Thyroid gland (tissue), 4 donors: ENCODE measurements at regions not wholly inside any gene's neighbourhood (a gene's known extent, or its start where the extent isn't known, plus 50 kb on each side); places are given as distances from the start of the nearest gene placed in this dataset.

Experiments
- DNase-seq, 2 donors: peaks; one replicate each; pipeline ENCODE4 v3.0.0-alpha.2; 2019
- H3K27ac ChIP-seq, 3 donors: fragments of 200-600 bp; sonication (generic); 1 replicate in 2 of 3; 2 replicates in 1 of 3; pipeline ENCODE4 v1.5.1; 2016 to 2019; ENCODE audit warnings: mild to moderate bottlenecking in 1 of 3, moderate library complexity in 1 of 3
- H3K27me3 ChIP-seq: fragments of 200-600 bp; sonication (generic); one replicate; pipeline ENCODE4 v1.5.1; 2019
- H3K36me3 ChIP-seq, 2 donors: fragments of 200-600 bp; sonication (generic); one replicate each; pipeline ENCODE4 v1.5.1; 2016 to 2019
- H3K4me1 ChIP-seq, 2 donors: fragments of 200-600 bp; sonication (generic); one replicate each; pipeline ENCODE4 v1.5.1; 2017 to 2019
- H3K4me3 ChIP-seq, 3 donors: fragments of 200-600 bp; sonication (generic); replicated peaks in 1 of 3; 1 replicate in 2 of 3; 2 replicates in 1 of 3; pipeline ENCODE4 v1.5.1; 2016; ENCODE audit warnings: mild to moderate bottlenecking in 1 of 3
- H3K9me3 ChIP-seq: fragments of 200-600 bp; sonication (generic); one replicate; pipeline ENCODE4 v1.5.1; 2017
- CTCF ChIP-seq, 6 experiments: fragments of 200-600 bp in 3 of 6; fragments of 450-650 bp in 3 of 6; sonication (generic) in 3 of 6; IDR thresholded peaks; one replicate each; pipeline ENCODE4 v1.5.1; 2016 to 2019; ENCODE audit warnings: antibody characterized with exemption in 6 of 6, mild to moderate bottlenecking in 2 of 6, inconsistent platforms in 1 of 6, moderate library complexity in 1 of 6
- POLR2A ChIP-seq, 2 donors: fragments of 450-650 bp; IDR thresholded peaks; one replicate each; pipeline ENCODE4 v1.6.1; 2017; ENCODE audit warnings: antibody characterized with exemption in 2 of 2, mild to moderate bottlenecking in 2 of 2, moderate library complexity in 1 of 2
- WGBS, 2 donors: methylation state at CpG; one replicate each; pipeline ENCODE4 v1.1.5; 2017; 5-methylcytosine and 5-hydroxymethylcytosine counted together
- intact Hi-C: fragments of 100-400 bp; cut with DNase I; formaldehyde crosslinking; loops from one replicate; pipeline ENCODE4 v1.15.1; 2023

- DNase-seq: no peak
- Histone ChIP-seq H3K4me3 (no peak overlapping the region), H3K36me3 (no peaks in the 10 kb centered on the region), H3K4me1 (no peaks in the 10 kb centered on the region), H3K9me3 (no peaks in the 10 kb centered on the region), H3K27me3 (no peaks in the 10 kb centered on the region), H3K27ac (no peak overlapping the region)
- intact Hi-C loops: no loop called here
- 84 to 89% methylated on average over 22 of the region's 22 CpGs for WGBS, 2 donors
- TF ChIP-seq POLR2A (IDR thresholded peaks at IDR 0.05) (no peak), CTCF (IDR thresholded peaks at IDR 0.05) (no peak)
Observed at GRCh38 chr6:170225852-170226417, 64.9 kb downstream of the DLL1 start.

DNA sequence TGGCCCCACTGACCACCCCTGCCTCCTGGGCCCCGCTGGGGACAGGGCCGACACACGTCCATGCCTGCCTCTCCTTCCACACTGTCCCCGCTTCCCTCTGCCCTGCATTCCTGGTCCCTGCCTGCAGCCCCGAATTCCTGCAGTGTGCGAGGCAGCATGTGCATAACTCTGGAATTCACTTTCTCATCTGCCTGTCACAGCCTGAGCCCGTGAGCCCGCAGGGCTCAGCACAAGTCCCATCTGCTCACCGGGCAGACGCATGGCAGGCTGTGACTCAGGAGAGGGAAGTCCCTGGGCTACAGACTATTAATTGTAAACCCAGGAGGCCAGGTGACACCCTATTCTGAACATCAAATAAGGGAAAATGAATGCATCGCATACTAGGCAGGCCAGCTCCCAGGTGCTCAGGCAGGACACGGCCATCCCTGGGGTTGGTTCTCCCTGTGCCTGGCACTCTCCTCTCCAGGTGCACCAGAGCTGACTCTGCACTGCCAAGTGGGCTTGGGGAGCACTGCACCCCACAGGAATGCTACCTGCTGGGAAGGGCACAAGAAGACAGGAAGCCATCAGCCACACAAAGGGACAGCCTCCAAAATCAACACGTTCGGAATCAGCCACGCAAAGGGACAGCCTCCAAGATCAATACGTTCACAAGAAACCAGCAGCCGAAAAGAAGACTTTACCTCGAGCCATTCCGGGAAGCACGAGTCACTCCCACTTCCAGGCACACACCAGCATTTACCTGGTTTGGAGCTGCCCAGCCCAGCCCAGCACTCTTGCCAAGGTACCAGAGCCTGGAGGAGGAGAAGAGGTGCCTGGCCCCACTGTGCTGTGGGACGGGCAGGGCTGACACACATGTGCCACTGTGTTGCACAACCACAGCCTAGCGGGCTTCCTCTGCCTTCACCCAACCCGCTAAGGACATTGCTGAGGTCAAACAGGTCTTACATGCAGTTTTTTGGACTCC is 65.9 kb downstream of the DLL1 start:
- intact Hi-C loops: no loop called here
- no peaks in the 10 kb centered on the region for H3K4me1 ChIP-seq
- DNase-seq: no peak
- H3K9me3 ChIP-seq: no peaks in the 10 kb centered on the region
- whole genome bisulfite sequencing, 2 donors: 72% methylated on average over 22 to 23 of the region's 23 CpGs
- H3K36me3 ChIP-seq: no peaks in the 10 kb centered on the region
- no peaks in the 10 kb centered on the region for H3K27me3 ChIP-seq
- no peak overlapping the region for H3K4me3 ChIP-seq
- no peak for TF ChIP-seq CTCF (IDR thresholded peaks at IDR 0.05)
- no peak for TF ChIP-seq POLR2A (IDR thresholded peaks at IDR 0.05)
- no peak overlapping the region for H3K27ac ChIP-seq

GRCh38 chr6:170223718-170224693 is 66.9 kb downstream of the DLL1 start:
- H3K9me3 ChIP-seq: no peaks in the 10 kb centered on the region
- no peak overlapping the region for H3K4me3 ChIP-seq
- intact Hi-C loops: no loop called here
- no peaks in the 10 kb centered on the region for H3K4me1 ChIP-seq
- no peaks in the 10 kb centered on the region for H3K27me3 ChIP-seq
- TF ChIP-seq POLR2A (IDR thresholded peaks at IDR 0.05) (no peak), CTCF (IDR thresholded peaks at IDR 0.05) (no peak)
- no peaks in the 10 kb centered on the region for H3K36me3 ChIP-seq
- DNase-seq: no peak
- 81% methylated on average over 18 to 25 of the region's 25 CpGs for WGBS, 2 donors
- no peak overlapping the region for H3K27ac ChIP-seq

GRCh38 chr6:170222498-170223471 is 68.1 kb downstream of the DLL1 start:
- no peak overlapping the region for H3K4me3 ChIP-seq
- 73 to 79% methylated on average over 29 to 32 of the region's 32 CpGs for WGBS, 2 donors
- H3K36me3 ChIP-seq: no peaks in the 10 kb centered on the region
- H3K9me3 ChIP-seq: no peaks in the 10 kb centered on the region
- H3K4me1 ChIP-seq: no peaks in the 10 kb centered on the region
- no peak for DNase-seq
- no peak overlapping the region for H3K27ac ChIP-seq
- H3K27me3 ChIP-seq: no peaks in the 10 kb centered on the region
- intact Hi-C loops: no loop called here
- TF ChIP-seq CTCF (IDR thresholded peaks at IDR 0.05) (no peak), POLR2A (IDR thresholded peaks at IDR 0.05) (no peak)
